ENCODE measurements at regions not wholly inside any gene's neighbourhood (a gene's known extent, or its start where the extent isn't known, plus 50 kb on each side); places are given as distances from the start of the nearest gene placed in this dataset.

DNA sequence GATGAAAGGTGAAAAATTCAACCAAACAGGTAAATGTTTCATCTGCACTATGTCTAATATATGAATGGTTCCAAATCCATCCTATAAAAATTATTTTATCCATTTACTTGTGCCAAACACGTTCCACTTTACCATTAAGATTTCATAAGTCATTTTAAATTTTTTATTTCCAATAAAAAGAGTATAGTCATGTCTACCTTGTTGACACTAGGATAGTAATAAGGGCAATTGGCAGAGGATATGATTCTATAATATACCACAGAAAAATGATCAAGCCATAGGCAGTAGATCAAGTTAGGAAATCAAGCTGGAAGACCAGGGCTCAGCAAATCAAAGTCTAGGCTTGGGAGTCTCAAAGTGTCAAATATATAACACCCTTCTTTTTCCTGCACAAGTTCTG, 384.3 kb downstream of the METTL4 start:
- DNase-seq (ENCODE audit: low read depth in 3 of 3, low spot score in 2 of 3) = no peak

- no peak for DNase-seq (ENCODE audit: low read depth in 3 of 3, low spot score in 2 of 3)
These were observed 383.0 kb downstream of the METTL4 start for GRCh38 chr18:2188258-2188657.

GRCh38 chr18:2191180-2191790, 380.0 kb downstream of the METTL4 start:
- DNase-seq (ENCODE audit: low read depth in 3 of 3, low spot score in 2 of 3) = no peak

- DNase-seq (ENCODE audit: low read depth in 3 of 3, low spot score in 2 of 3) = no peak
These were observed 378.7 kb downstream of the METTL4 start for GRCh38 chr18:2192562-2192961.

- no peak for DNase-seq (ENCODE audit: low read depth in 3 of 3, low spot score in 2 of 3)
These were observed 373.4 kb downstream of the METTL4 start for GRCh38 chr18:2197946-2198345.

DNA sequence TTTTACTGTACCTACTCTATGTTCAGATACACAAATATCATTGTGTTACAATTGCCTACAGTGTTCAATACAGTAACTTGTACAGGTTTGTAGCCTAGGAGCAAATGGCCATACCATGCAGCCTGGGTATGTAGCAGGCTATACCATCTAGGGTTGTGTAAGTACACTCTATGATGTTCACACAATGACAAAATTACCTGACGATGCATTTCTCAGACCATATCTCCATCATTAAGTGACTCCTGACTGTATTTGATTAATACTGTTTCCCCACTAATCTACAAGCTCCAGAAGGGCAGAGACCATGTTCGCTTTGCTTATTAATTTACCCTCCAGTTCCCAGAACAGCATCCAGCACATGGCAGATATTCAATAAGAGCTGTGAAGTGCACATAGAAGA, 372.2 kb downstream of the METTL4 start:
- no peak for DNase-seq (ENCODE audit: low read depth in 3 of 3, low spot score in 2 of 3)

GRCh38 chr18:2201036-2201600, 370.2 kb downstream of the METTL4 start:
- DNase-seq (ENCODE audit: low read depth in 3 of 3, low spot score in 2 of 3) = no peak

- no peak for DNase-seq (ENCODE audit: low read depth in 3 of 3, low spot score in 2 of 3)
These were observed 366.6 kb downstream of the METTL4 start for GRCh38 chr18:2204736-2205135.

- DNase-seq (ENCODE audit: low read depth in 3 of 3, low spot score in 2 of 3) = no peak
These were observed 364.0 kb downstream of the METTL4 start for GRCh38 chr18:2207294-2207693.

GRCh38 chr18:2212598-2213205, 358.6 kb downstream of the METTL4 start:
- no peak for DNase-seq (ENCODE audit: low read depth in 3 of 3, low spot score in 2 of 3)

DNA sequence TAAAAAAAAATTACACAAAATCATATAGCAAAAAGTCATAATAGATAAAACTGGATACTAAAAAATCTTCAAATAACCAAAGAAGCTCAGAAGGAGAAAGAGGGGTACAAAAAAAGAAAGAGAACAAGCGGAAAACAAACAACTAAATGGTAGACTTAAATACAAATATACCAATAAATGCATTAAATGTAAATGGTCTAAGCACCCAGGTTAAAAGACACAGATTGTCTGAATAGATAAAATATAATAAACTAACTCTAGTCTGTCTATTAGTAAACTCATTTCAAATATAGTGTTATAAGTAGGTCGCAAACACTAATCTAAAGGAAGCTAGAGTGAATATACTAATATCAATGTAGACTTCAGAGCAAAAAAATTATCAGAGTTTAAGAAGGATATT, 357.4 kb downstream of the METTL4 start:
- no peak for DNase-seq (ENCODE audit: low read depth in 3 of 3, low spot score in 2 of 3)

GRCh38 chr18:2217356-2217755, 353.9 kb downstream of the METTL4 start:
- DNase-seq (ENCODE audit: low read depth in 3 of 3, low spot score in 2 of 3) = no peak

- no peak for DNase-seq (ENCODE audit: low read depth in 3 of 3, low spot score in 2 of 3)
These were observed 353.2 kb downstream of the METTL4 start for GRCh38 chr18:2218101-2218500.

DNA sequence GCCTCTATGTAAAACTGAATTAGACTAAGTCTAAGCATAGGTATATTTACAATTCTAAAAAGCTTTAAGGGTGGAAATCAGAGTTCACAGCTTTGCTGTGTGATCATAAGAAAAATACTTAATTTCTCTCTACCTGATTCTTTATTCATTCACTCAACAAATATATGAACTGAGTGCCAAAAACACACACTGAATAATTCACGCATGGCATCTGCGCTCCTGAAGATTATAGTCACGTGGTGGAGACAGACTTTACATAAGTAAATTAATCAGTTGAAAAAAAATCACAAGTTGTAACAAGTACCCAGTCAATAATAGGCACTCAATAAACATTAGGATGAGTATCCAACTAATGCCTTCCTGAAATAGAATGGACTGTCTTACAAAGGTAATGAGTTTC, 351.6 kb downstream of the METTL4 start:
- no peak for DNase-seq (ENCODE audit: low read depth in 3 of 3, low spot score in 2 of 3)

DNA sequence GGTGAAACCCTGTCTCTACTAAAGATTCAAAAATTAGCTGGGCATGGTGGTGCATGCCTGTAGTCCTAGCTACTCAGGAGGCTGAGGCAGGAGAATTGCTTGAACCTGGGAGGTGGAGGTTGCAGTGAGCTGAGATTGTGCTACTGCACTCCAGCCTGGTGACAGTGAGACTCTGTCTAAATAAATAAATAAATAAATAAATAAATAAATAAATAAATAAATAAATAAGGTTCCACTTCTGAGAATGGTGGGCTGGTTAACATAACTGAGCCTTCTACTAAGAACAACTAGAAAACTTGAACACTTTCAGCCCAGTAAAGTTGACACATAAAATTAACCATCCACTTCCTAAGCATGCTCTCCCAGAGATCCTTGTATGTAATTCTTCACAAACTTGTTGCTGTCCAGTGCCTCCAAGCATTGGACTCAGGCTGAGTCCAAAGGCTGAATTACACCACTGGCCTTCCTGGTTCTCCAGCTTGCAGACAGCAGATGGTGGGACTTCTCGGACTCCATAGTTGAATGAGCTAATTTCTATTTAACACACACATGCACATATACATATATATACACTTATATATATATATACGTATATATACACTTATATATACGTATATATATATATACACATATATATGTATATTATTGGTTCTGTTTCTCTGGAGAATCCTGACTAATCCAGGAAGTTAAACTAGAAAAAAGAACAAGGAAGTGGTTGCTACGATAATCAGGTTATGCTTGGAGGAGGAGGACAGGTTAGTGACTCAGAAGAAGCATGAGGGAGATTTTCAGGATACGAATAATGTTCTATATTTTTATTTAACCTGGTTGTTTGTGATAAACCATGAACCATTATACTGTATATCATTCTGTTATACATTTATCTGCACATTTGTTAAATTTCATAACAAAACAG, 348.8 kb downstream of the METTL4 start:
- DNase-seq (ENCODE audit: low read depth in 3 of 3, low spot score in 2 of 3) = no peak

- DNase-seq (ENCODE audit: low read depth in 3 of 3, low spot score in 2 of 3) = peak in 2 of 3 donors; percentile 9 to 14
These were observed 347.9 kb downstream of the METTL4 start for GRCh38 chr18:2223449-2223848.

GRCh38 chr18:2223849-2224248, 347.5 kb downstream of the METTL4 start:
- peak in 2 of 3 donors; percentile 23 to 36 for DNase-seq (ENCODE audit: low read depth in 3 of 3, low spot score in 2 of 3)

DNA sequence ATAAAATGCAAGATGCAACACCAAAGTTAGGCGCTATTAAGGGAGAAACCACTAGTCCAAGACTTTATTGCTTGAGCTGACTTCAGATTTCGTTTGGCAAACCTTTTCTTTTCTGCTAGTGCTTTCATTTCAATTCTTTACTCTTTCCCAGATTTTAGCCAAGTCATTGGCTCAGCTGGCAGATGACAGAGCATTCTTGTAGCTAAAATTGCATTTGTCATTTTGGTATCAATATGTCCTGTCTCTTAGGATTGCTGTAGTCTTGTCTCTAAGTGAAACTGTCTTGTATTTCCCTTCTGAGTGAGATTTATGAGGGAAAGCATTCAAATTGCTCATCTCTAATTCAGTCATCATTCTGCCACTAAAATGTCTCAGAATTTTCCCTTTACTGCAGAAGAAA, 335.1 kb downstream of the METTL4 start:
- DNase-seq (ENCODE audit: low read depth in 3 of 3, low spot score in 2 of 3) = no peak

DNA sequence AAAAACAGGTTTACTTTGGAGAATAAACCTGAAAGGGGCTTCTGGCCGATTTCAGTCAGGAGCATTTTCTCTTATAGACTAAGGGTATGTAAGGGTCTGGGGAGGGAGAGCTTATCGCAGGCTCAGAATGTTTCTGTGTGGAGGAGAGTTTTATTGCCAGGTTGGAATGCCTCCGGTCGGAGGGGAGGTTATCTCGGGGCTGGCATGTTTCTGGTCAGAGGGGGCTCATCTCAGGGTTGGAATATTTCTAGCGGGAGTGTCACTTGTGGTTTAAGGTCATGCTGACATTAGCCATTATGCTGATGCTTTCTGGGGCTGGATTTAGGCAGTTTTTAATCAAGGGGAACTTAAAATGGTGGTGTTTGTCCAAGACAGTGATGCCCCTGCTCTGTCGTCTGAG, 333.6 kb downstream of the METTL4 start:
- no peak for DNase-seq (ENCODE audit: low read depth in 3 of 3, low spot score in 2 of 3)

GRCh38 chr18:2240311-2240705, 331.0 kb downstream of the METTL4 start:
- no peak for DNase-seq (ENCODE audit: low read depth in 3 of 3, low spot score in 2 of 3)

- no peak for DNase-seq (ENCODE audit: low read depth in 3 of 3, low spot score in 2 of 3)
These were observed 326.7 kb downstream of the METTL4 start for GRCh38 chr18:2244641-2245040.
